H9 (cell line): ENCODE measurements at regions not wholly inside any gene's neighbourhood (a gene's known extent, or its start where the extent isn't known, plus 50 kb on each side); places are given as distances from the start of the nearest gene placed in this dataset.

Source experiments
- DNase-seq: peaks from one replicate; pipeline ENCODE4 v3.0.0-alpha.2; 2017
- H2AFZ ChIP-seq: one replicate; pipeline ENCODE4 v1.6.1; 2013; ENCODE audit warnings: mild to moderate bottlenecking, low read length, control low read depth, moderate library complexity
- H2AK5ac ChIP-seq: 2 replicates; pipeline ENCODE4 v1.6.1; 2013; ENCODE audit warnings: low read length, control low read depth, mixed read lengths; ENCODE audit not compliant: insufficient read length
- H2BK120ac ChIP-seq: one replicate; pipeline ENCODE4 v1.6.1; 2013; ENCODE audit warnings: low read depth, mild to moderate bottlenecking, low read length, control low read depth, inconsistent platforms; ENCODE audit not compliant: poor library complexity, severe bottlenecking
- H2BK12ac ChIP-seq: 2 replicates; pipeline ENCODE4 v1.6.1; 2013; ENCODE audit warnings: low read length, control low read depth, mixed read lengths, low read depth; ENCODE audit not compliant: insufficient read length
- H2BK15ac ChIP-seq: 2 replicates; pipeline ENCODE4 v1.6.1; 2013; ENCODE audit warnings: low read depth, low read length, control low read depth
- H2BK20ac ChIP-seq: one replicate; pipeline ENCODE4 v1.6.1; 2013; ENCODE audit warnings: low read depth, mild to moderate bottlenecking, low read length, control low read depth, inconsistent platforms; ENCODE audit not compliant: poor library complexity, severe bottlenecking
- H2BK5ac ChIP-seq: 2 replicates; pipeline ENCODE4 v1.6.1; 2013; ENCODE audit warnings: low read length, control low read depth, mixed read lengths; ENCODE audit not compliant: insufficient read length
- H3K14ac ChIP-seq: 2 replicates; pipeline ENCODE4 v1.6.1; 2013; ENCODE audit warnings: low read length, control low read depth; ENCODE audit not compliant: insufficient read depth
- H3K18ac ChIP-seq: 2 replicates; pipeline ENCODE4 v1.6.1; 2013; ENCODE audit warnings: low read depth, mild to moderate bottlenecking, mixed read lengths, low read length, control low read depth; ENCODE audit not compliant: insufficient read length
- H3K23ac ChIP-seq: 2 replicates; pipeline ENCODE4 v1.6.1; 2013; ENCODE audit warnings: low read length, control low read depth, mixed read lengths, low read depth; ENCODE audit not compliant: insufficient read length
- H3K23me2 ChIP-seq: 2 replicates; pipeline ENCODE4 v1.6.1; 2013; ENCODE audit warnings: low read depth, mild to moderate bottlenecking, mixed read lengths, low read length, control low read depth; ENCODE audit not compliant: insufficient read length, poor library complexity, severe bottlenecking
- H3K27ac ChIP-seq: 2 replicates; pipeline ENCODE4 v1.5.1; 2013; ENCODE audit warnings: low read length, control low read depth, mixed read lengths, low read depth; ENCODE audit not compliant: insufficient read length
- H3K27me3 ChIP-seq: 2 replicates; pipeline ENCODE4 v1.6.1; 2013; ENCODE audit warnings: low read length, control low read depth, inconsistent platforms; ENCODE audit not compliant: insufficient read depth
- H3K4ac ChIP-seq: 2 replicates; pipeline ENCODE4 v1.6.1; 2013; ENCODE audit warnings: low read depth, mild to moderate bottlenecking, control low read depth, inconsistent platforms, low read length, moderate library complexity
- H3K4me1 ChIP-seq: 2 replicates; pipeline ENCODE4 v1.6.1; 2013; ENCODE audit warnings: low read length, control low read depth, inconsistent platforms; ENCODE audit not compliant: insufficient read depth
- H3K4me2 ChIP-seq: 2 replicates; pipeline ENCODE4 v1.6.1; 2013; ENCODE audit warnings: low read length, control low read depth, mixed read lengths; ENCODE audit not compliant: insufficient read length, insufficient read depth
- H3K56ac ChIP-seq: 2 replicates; pipeline ENCODE4 v1.6.1; 2013; ENCODE audit warnings: low read depth, mild to moderate bottlenecking, mixed read lengths, low read length, control low read depth; ENCODE audit not compliant: insufficient read length
- H3K79me1 ChIP-seq: 2 replicates; pipeline ENCODE4 v1.6.1; 2013; ENCODE audit warnings: low read depth, mild to moderate bottlenecking, moderate library complexity, low read length, control low read depth, inconsistent platforms; ENCODE audit not compliant: insufficient read depth, poor library complexity, severe bottlenecking
- H3K79me2 ChIP-seq: 2 replicates; pipeline ENCODE4 v1.6.1; 2013; ENCODE audit warnings: low read length, control low read depth, inconsistent platforms; ENCODE audit not compliant: insufficient read depth
- H3K9ac ChIP-seq: 2 replicates; pipeline ENCODE4 v1.6.1; 2013; ENCODE audit warnings: low read length, control low read depth, mixed read lengths; ENCODE audit not compliant: insufficient read length; ENCODE audit errors: extremely low read depth
- H3K9me3 ChIP-seq: one replicate; pipeline ENCODE4 v1.6.1; 2013; ENCODE audit warnings: low read depth, low read length, inconsistent platforms; ENCODE audit not compliant: control insufficient read depth
- H3T11ph ChIP-seq: one replicate; pipeline ENCODE4 v1.6.1; 2013; ENCODE audit warnings: mild to moderate bottlenecking, low read length, control low read depth, inconsistent platforms
- H4K20me1 ChIP-seq: one replicate; pipeline ENCODE4 v1.6.1; 2013; ENCODE audit not compliant: control insufficient read depth, insufficient read length, insufficient read depth
- H4K5ac ChIP-seq: 2 replicates; pipeline ENCODE4 v1.6.1; 2013; ENCODE audit warnings: low read depth, mild to moderate bottlenecking, mixed read lengths, low read length, control low read depth; ENCODE audit not compliant: insufficient read length
- H4K8ac ChIP-seq: replicated peaks from 2 replicates; pipeline ENCODE4 v1.6.1; 2013; ENCODE audit warnings: low read length, control low read depth, mixed read lengths, low read depth; ENCODE audit not compliant: insufficient read length
- H4K91ac ChIP-seq: 2 replicates; pipeline ENCODE4 v1.6.1; 2013; ENCODE audit warnings: low read depth, mild to moderate bottlenecking, moderate library complexity, mixed read lengths, low read length, control low read depth; ENCODE audit not compliant: insufficient read length
- H3K27ac Mint-ChIP-seq, 3 experiments: 2 replicates in 2 of 3; 3 replicates in 1 of 3; pipeline ENCODE4 v1.8.0; 2020 to 2021; ENCODE audit warnings: mixed read lengths in 3 of 3, mild to moderate bottlenecking in 1 of 3, moderate library complexity in 1 of 3
- H3K27me3 Mint-ChIP-seq: 2 replicates; pipeline ENCODE4 v1.8.0; 2021; ENCODE audit warnings: low read depth, mild to moderate bottlenecking, moderate library complexity, mixed read lengths
- H3K36me3 Mint-ChIP-seq, 3 experiments: 2 replicates in 2 of 3; 3 replicates in 1 of 3; pipeline ENCODE4 v1.8.0; 2020 to 2021; ENCODE audit warnings: low read depth in 3 of 3, mixed read lengths in 3 of 3; ENCODE audit not compliant: insufficient read depth in 1 of 3
- H3K4me1 Mint-ChIP-seq, 2 experiments: 2 replicates each; pipeline ENCODE4 v1.8.0; 2020; ENCODE audit warnings: mixed read lengths in 2 of 2
- H3K4me3 Mint-ChIP-seq, 2 experiments: 2 replicates in 1 of 2; 3 replicates in 1 of 2; pipeline ENCODE4 v1.8.0; 2020 to 2021; ENCODE audit warnings: mild to moderate bottlenecking in 2 of 2, mixed read lengths in 2 of 2, moderate library complexity in 1 of 2
- H3K9me3 Mint-ChIP-seq, 2 experiments: 2 replicates in 1 of 2; 3 replicates in 1 of 2; pipeline ENCODE4 v1.8.0; 2020; ENCODE audit warnings: mild to moderate bottlenecking in 2 of 2, mixed read lengths in 2 of 2, moderate library complexity in 1 of 2
- CTCF ChIP-seq: fragments of 200-600 bp; sonication (generic); conservative IDR thresholded peaks from 3 replicates; pipeline ENCODE4 v1.8.0; 2021; ENCODE audit warnings: antibody characterized with exemption, mild to moderate bottlenecking
- WGBS: extraction: QIAGEN DNeasy Blood & Tissue Kit; methylation state at CpG from one replicate; pipeline ENCODE4 v1.1.7; 2013; ENCODE audit warnings: missing lambda C conversion rate, low lambda C conversion rate, mixed read lengths; ENCODE audit not compliant: insufficient read length; ENCODE audit errors: extremely low coverage; 5-methylcytosine and 5-hydroxymethylcytosine counted together

GRCh38 chr5:53790026-53790425 lies 229.6 kb downstream of the NDUFS4 start:
- Histone ChIP-seq H3K14ac (no peak overlapping the region), H3K9me3 (no peaks in the 10 kb centered on the region), H2AK5ac (no peak overlapping the region), H3T11ph (no peak overlapping the region), H4K91ac (no peak overlapping the region), H3K23me2 (no peaks in the 10 kb centered on the region), H2AFZ (no peak overlapping the region), H2BK12ac (no peak overlapping the region), H2BK120ac (no peak overlapping the region), H3K79me2 (no peaks in the 10 kb centered on the region), H4K20me1 (no peaks in the 10 kb centered on the region), H3K4ac (no peak overlapping the region), H2BK20ac (no peak overlapping the region), H3K4me1 (no peaks in the 10 kb centered on the region), H3K79me1 (no peaks in the 10 kb centered on the region), H2BK15ac (no peak overlapping the region), H3K27me3 (no peaks in the 10 kb centered on the region), H4K8ac (no peak overlapping the region), H2BK5ac (no peak overlapping the region), H4K5ac (no peak overlapping the region), H3K27ac (no peak overlapping the region), H3K23ac (no peak overlapping the region), H3K4me2 (no peak overlapping the region), H3K18ac (no peak overlapping the region), H3K56ac (no peak overlapping the region), H3K9ac (no peak overlapping the region)
- Mint-ChIP-seq H3K27me3 (no peaks in the 10 kb centered on the region), H3K27ac (no peak overlapping the region), H3K36me3 (peaks cover 0 to 8% (median 0%) of the 10 kb centered on the region in 3 experiments; a peak in 3 of 7 replicates), H3K4me1 (peaks cover 2 to 5% of the 10 kb centered on the region in 2 experiments; a peak in 1 of 4 replicates), H3K9me3 (peaks cover 6 to 9% of the 10 kb centered on the region in 2 experiments; a peak in 4 of 5 replicates), H3K4me3 (no peak overlapping the region)
- WGBS, result no CpG with 5 or more reads among the region's 2 CpGs
- TF ChIP-seq CTCF, result no peak
- no peak for DNase-seq
